ENCODE measurements at regions not wholly inside any gene's neighbourhood (a gene's known extent, or its start where the extent isn't known, plus 50 kb on each side); places are given as distances from the start of the nearest gene placed in this dataset.

DNA sequence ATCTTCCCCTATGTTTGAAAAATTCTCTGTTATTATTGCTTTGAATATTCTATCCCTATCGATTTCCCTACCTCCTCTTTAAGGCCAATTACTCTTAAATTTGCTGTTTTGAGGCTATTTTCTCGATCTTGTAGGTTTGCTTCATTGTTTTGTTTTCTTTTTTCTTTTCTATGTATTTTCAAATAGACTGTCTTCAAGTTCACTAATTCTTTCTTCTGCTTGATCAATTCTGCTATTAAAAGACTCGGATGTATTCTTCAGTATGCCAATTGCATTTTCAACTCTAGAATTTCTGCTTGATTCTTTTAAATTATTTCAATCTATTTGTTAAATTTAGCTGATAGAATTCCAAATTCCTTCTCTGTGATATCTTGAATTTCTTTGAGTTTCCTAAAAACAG, 144.0 kb upstream of the NANOGP8 start:
- no peaks in the 10 kb centered on the region for H3K9me2 ChIP-seq (ENCODE audit: insufficient read depth, low read length)
- no peaks in the 10 kb centered on the region for H3F3A ChIP-seq (ENCODE audit: insufficient read depth, low read length, poor library complexity, severe bottlenecking)
- no peaks in the 10 kb centered on the region for H3K9me3 ChIP-seq (ENCODE audit: low read length)
- no peak overlapping the region for H3K4me2 ChIP-seq (ENCODE audit: low read length)
- TF ChIP-seq CTCF (IDR thresholded peaks at IDR 0.05; ENCODE audit: poor library complexity, severe bottlenecking) = no peak
- H2AFZ ChIP-seq (ENCODE audit: low read depth, low read length) = no peak overlapping the region
- no peaks in the 10 kb centered on the region for H4K20me1 ChIP-seq (ENCODE audit: insufficient read depth)
- H3K4me3 ChIP-seq (ENCODE audit: low read length) = no peak overlapping the region
- H3K79me2 ChIP-seq (replicated peaks; ENCODE audit: insufficient read depth, low read length) = no peaks in the 10 kb centered on the region
- H3K9ac ChIP-seq (ENCODE audit: low read length) = no peak overlapping the region
- H3K27ac ChIP-seq (ENCODE audit: low read length) = no peak overlapping the region
- H3K27me3 ChIP-seq (ENCODE audit: insufficient read depth, low read depth, low read length) = no peaks in the 10 kb centered on the region
- H3K36me3 ChIP-seq (ENCODE audit: insufficient read depth, low read length) = no peaks in the 10 kb centered on the region

GRCh38 chr15:35218215-35218614, 133.1 kb upstream of the NANOGP8 start:
- Histone ChIP-seq H3K9ac (ENCODE audit: low read length) (no peak overlapping the region), H3K9me2 (ENCODE audit: insufficient read depth, low read length) (no peaks in the 10 kb centered on the region), H3K4me3 (ENCODE audit: low read length) (no peak overlapping the region), H2AFZ (ENCODE audit: low read depth, low read length) (no peak overlapping the region), H3F3A (ENCODE audit: insufficient read depth, low read length, poor library complexity, severe bottlenecking) (no peaks in the 10 kb centered on the region), H3K36me3 (ENCODE audit: insufficient read depth, low read length) (no peaks in the 10 kb centered on the region), H3K4me2 (ENCODE audit: low read length) (no peak overlapping the region), H3K27ac (ENCODE audit: low read length) (no peak overlapping the region), H3K27me3 (ENCODE audit: insufficient read depth, low read depth, low read length) (peaks cover 3% of the 10 kb centered on the region), H3K9me3 (ENCODE audit: low read length) (no peaks in the 10 kb centered on the region), H3K79me2 (replicated peaks; ENCODE audit: insufficient read depth, low read length) (no peaks in the 10 kb centered on the region), H4K20me1 (ENCODE audit: insufficient read depth) (no peaks in the 10 kb centered on the region)
- TF ChIP-seq TAF1 (IDR thresholded peaks at IDR 0.05; ENCODE audit: low read depth) = no peak
- no peak for TF ChIP-seq REST (IDR thresholded peaks at IDR 0.05; ENCODE audit: borderline replicate concordance)
- TF ChIP-seq MXI1 (conservative IDR thresholded peaks at IDR 0.05; ENCODE audit: poor library complexity, severe bottlenecking) = no peak
- no peak for TF ChIP-seq CTCF (IDR thresholded peaks at IDR 0.05; ENCODE audit: poor library complexity, severe bottlenecking)
- no peak for TF ChIP-seq SMC3 (conservative IDR thresholded peaks at IDR 0.05; ENCODE audit: poor library complexity)
- no peak for TF ChIP-seq EP300 (conservative IDR thresholded peaks at IDR 0.05; ENCODE audit: poor library complexity, severe bottlenecking)
- TF ChIP-seq POLR2AphosphoS5 (IDR thresholded peaks at IDR 0.05) = no peak
- TF ChIP-seq RAD21 (conservative IDR thresholded peaks at IDR 0.05) = no peak
- TF ChIP-seq EZH2 (IDR thresholded peaks at IDR 0.05; ENCODE audit: borderline replicate concordance, insufficient read depth, low read length, poor library complexity, severe bottlenecking) = no peak

All from neural cell (in vitro differentiated cells).